ENCODE measurements at regions not wholly inside any gene's neighbourhood (a gene's known extent, or its start where the extent isn't known, plus 50 kb on each side); places are given as distances from the start of the nearest gene placed in this dataset.

- in situ Hi-C loops (cut with HindIII; ENCODE audit: low sequenced_read_pairs) = no loop called here
- no peak for TF ChIP-seq CTCF (IDR thresholded peaks at IDR 0.05; ENCODE audit: low read depth, low read length)
- no peak overlapping the region for H3K4me3 ChIP-seq (ENCODE audit: low read depth, low read length)
- no peak for DNase-seq (ENCODE audit: low read depth, low spot score)
Observed at GRCh38 chr6:86255973-86256372, 613.3 kb upstream of the SYNCRIP start.

- no peak overlapping the region for H3K4me3 ChIP-seq (ENCODE audit: low read depth, low read length)
- in situ Hi-C loops (cut with HindIII; ENCODE audit: low sequenced_read_pairs) = no loop called here
- no peak for DNase-seq (ENCODE audit: low read depth, low spot score)
- no peak for TF ChIP-seq CTCF (IDR thresholded peaks at IDR 0.05; ENCODE audit: low read depth, low read length)
Observed at GRCh38 chr6:86251106-86251505, 608.4 kb upstream of the SYNCRIP start.

- TF ChIP-seq CTCF (IDR thresholded peaks at IDR 0.05; ENCODE audit: low read depth, low read length) = no peak
- no peak overlapping the region for H3K4me3 ChIP-seq (ENCODE audit: low read depth, low read length)
- in situ Hi-C loops (cut with HindIII; ENCODE audit: low sequenced_read_pairs) = no loop called here
- no peak for DNase-seq (ENCODE audit: low read depth, low spot score)
Observed at GRCh38 chr6:86217906-86218305, 575.2 kb upstream of the SYNCRIP start.

GRCh38 chr6:86215323-86215722 is 572.6 kb upstream of the SYNCRIP start:
- in situ Hi-C loops (cut with HindIII; ENCODE audit: low sequenced_read_pairs) = no loop called here
- no peak overlapping the region for H3K4me3 ChIP-seq (ENCODE audit: low read depth, low read length)
- DNase-seq (ENCODE audit: low read depth, low spot score) = no peak
- no peak for TF ChIP-seq CTCF (IDR thresholded peaks at IDR 0.05; ENCODE audit: low read depth, low read length)

- H3K4me3 ChIP-seq (ENCODE audit: low read depth, low read length) = no peak overlapping the region
- DNase-seq (ENCODE audit: low read depth, low spot score) = no peak
- in situ Hi-C loops (cut with HindIII; ENCODE audit: low sequenced_read_pairs) = no loop called here
- no peak for TF ChIP-seq CTCF (IDR thresholded peaks at IDR 0.05; ENCODE audit: low read depth, low read length)
Observed at GRCh38 chr6:86205980-86206379, 563.3 kb upstream of the SYNCRIP start.

GRCh38 chr6:86203044-86203443 is 560.4 kb upstream of the SYNCRIP start:
- TF ChIP-seq CTCF (IDR thresholded peaks at IDR 0.05; ENCODE audit: low read depth, low read length) = no peak
- no peak overlapping the region for H3K4me3 ChIP-seq (ENCODE audit: low read depth, low read length)
- in situ Hi-C loops (cut with HindIII; ENCODE audit: low sequenced_read_pairs) = no loop called here
- no peak for DNase-seq (ENCODE audit: low read depth, low spot score)

- H3K4me3 ChIP-seq (ENCODE audit: low read depth, low read length) = no peak overlapping the region
- in situ Hi-C loops (cut with HindIII; ENCODE audit: low sequenced_read_pairs) = no loop called here
- DNase-seq (ENCODE audit: low read depth, low spot score) = no peak
- no peak for TF ChIP-seq CTCF (IDR thresholded peaks at IDR 0.05; ENCODE audit: low read depth, low read length)
Observed at GRCh38 chr6:86193821-86194220, 551.1 kb upstream of the SYNCRIP start.
